ENCODE measurements at regions not wholly inside any gene's neighbourhood (a gene's known extent, or its start where the extent isn't known, plus 50 kb on each side); places are given as distances from the start of the nearest gene placed in this dataset.

DNA sequence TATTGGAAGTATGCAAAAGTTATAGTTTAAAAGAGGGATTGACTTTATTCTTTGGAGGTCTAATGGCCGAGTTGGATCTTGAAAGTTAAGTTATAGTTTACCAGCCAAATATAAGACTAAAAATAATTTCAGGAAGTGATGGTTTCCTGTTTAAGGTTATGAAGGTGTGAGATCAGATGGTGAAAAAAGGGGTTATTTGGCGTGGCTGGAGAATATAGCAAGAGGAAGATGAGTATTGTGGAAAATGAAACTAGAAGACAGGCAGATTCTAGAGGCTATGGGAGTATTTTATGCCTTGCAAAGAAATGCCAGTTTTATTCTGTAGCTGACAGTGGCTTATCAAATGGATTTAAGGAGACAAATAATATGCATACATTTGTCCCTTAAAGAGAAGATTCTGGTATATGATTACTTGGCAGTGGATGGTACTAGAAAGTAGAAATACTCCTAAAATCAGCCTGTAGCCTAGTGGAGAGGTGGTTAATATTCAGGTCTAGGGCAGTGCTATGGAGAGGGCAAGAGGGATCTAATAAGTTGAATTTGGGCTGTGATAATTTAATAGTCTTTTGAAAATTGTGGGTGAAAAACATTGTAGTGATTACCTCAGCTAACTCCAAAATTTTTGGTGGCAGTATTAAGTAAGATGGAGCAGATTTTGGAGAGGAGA lies 1091.8 kb upstream of the ATXN7L3B start:
- Histone ChIP-seq H3K27ac (no peak overlapping the region), H3K9me3 (no peaks in the 10 kb centered on the region; the same call in 2 of the 3 replicates), H3K4me2 (no peak overlapping the region), H3K4me3 (no peak overlapping the region), H3K4me1 (no peaks in the 10 kb centered on the region)
- DNase-seq (ENCODE audit: low read depth in 1 of 2, low spot score in 1 of 2) (no peak), FAIRE-seq (no peak), ATAC-seq (no peak)
- ChIA-PET POLR2A (no interaction called here), CTCF (no interaction called here)
- 0% methylated on average over 2 of the region's 2 CpGs for WGBS (ENCODE audit: missing lambda C conversion rate)
- no peak for TF ChIP-seq CHD2 (IDR thresholded peaks at IDR 0.05; ENCODE audit: low read length, partially characterized antibody)
- TF ChIP-seq KDM5A (IDR thresholded peaks at IDR 0.05): no peak
- TF ChIP-seq HOXB5 (CRISPR knock-in tag; IDR thresholded peaks at IDR 0.05): no peak
- TF ChIP-seq RCOR1 (IDR thresholded peaks at IDR 0.05; ENCODE audit: low read depth, low read length): no peak
- no peak for TF ChIP-seq FOXS1 (CRISPR knock-in tag; IDR thresholded peaks at IDR 0.05)
- TF ChIP-seq SMC3 (IDR thresholded peaks at IDR 0.05): no peak
- TF ChIP-seq RNF2 (IDR thresholded peaks at IDR 0.05; ENCODE audit: borderline replicate concordance, low read depth): no peak
- TF ChIP-seq HMGXB4 (CRISPR knock-in tag; IDR thresholded peaks at IDR 0.05; ENCODE audit: borderline replicate concordance): no peak
- no peak for TF ChIP-seq PHF8 (IDR thresholded peaks at IDR 0.05; ENCODE audit: borderline replicate concordance, low read depth)
- TF ChIP-seq HES2 (IDR thresholded peaks at IDR 0.05): no peak

- POLR2A ChIA-PET: no interaction called here
- no peak for DNase-seq (ENCODE audit: low read depth in 1 of 2, low spot score in 1 of 2)
- no peak overlapping the region for H3K27ac ChIP-seq
- H3K4me3 ChIP-seq: no peak overlapping the region
- no peak for ATAC-seq
- WGBS (ENCODE audit: missing lambda C conversion rate): 16% methylated on average over 3 of the region's 3 CpGs
- TF ChIP-seq CHD4 (IDR thresholded peaks at IDR 0.05; ENCODE audit: borderline replicate concordance): no peak
- TF ChIP-seq BHLHE40 (IDR thresholded peaks at IDR 0.05; ENCODE audit: low read depth, low read length): no peak
- no peak for TF ChIP-seq KDM5A (IDR thresholded peaks at IDR 0.05)
- TF ChIP-seq, protein P1, sequence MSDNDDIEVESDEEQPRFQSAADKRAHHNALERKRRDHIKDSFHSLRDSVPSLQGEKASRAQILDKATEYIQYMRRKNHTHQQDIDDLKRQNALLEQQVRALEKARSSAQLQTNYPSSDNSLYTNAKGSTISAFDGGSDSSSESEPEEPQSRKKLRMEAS (IDR thresholded peaks at IDR 0.05): no peak
- TF ChIP-seq EHMT2 (IDR thresholded peaks at IDR 0.05; ENCODE audit: low read depth): no peak
- TF ChIP-seq ESRRA (IDR thresholded peaks at IDR 0.05; ENCODE audit: borderline replicate concordance, low read length): no peak
- TF ChIP-seq SREBF2 (IDR thresholded peaks at IDR 0.05): no peak
- no peak for TF ChIP-seq POLR2A (IDR thresholded peaks at IDR 0.05; ENCODE audit: low read length)
- TF ChIP-seq GATA3 (IDR thresholded peaks at IDR 0.05; ENCODE audit: borderline replicate concordance): no peak
- no peak for TF ChIP-seq RAD21 (conservative IDR thresholded peaks at IDR 0.05 in 1 of 2, IDR thresholded peaks at IDR 0.05 in 1 of 2)
- TF ChIP-seq MAZ (IDR thresholded peaks at IDR 0.05; ENCODE audit: borderline replicate concordance, low read depth, low read length): no peak
- TF ChIP-seq MYC (IDR thresholded peaks at IDR 0.05; ENCODE audit: borderline replicate concordance, low read length): no peak
- no peak for TF ChIP-seq RFX5 (IDR thresholded peaks at IDR 0.05)
- no peak for TF ChIP-seq ZC3H11A (IDR thresholded peaks at IDR 0.05)
- no peak for TF ChIP-seq EP300 (IDR thresholded peaks at IDR 0.05)
- no peak for TF ChIP-seq ZSCAN20 (CRISPR knock-in tag; IDR thresholded peaks at IDR 0.05)
- TF ChIP-seq TFCP2L1 (CRISPR knock-in tag; IDR thresholded peaks at IDR 0.05): no peak
- no peak for TF ChIP-seq CEBPB (IDR thresholded peaks at IDR 0.05)
- TF ChIP-seq TP53 (CRISPR knock-in tag; IDR thresholded peaks at IDR 0.05): no peak
- CTCF ChIA-PET: no interaction called here
- H3K9me3 ChIP-seq: no peaks in the 10 kb centered on the region
- no peak overlapping the region for H3K4me2 ChIP-seq
- no peak for FAIRE-seq
- no peaks in the 10 kb centered on the region for H3K4me1 ChIP-seq
These were observed 1084.8 kb upstream of the ATXN7L3B start for GRCh38 chr12:73452672-73453469.

Data from A549 (cell line).